Mucosa of rectum (tissue), 2 donors: ENCODE measurements at regions not wholly inside any gene's neighbourhood (a gene's known extent, or its start where the extent isn't known, plus 50 kb on each side); places are given as distances from the start of the nearest gene placed in this dataset.

Experiments
- H3K27ac ChIP-seq, 2 donors: one replicate each; pipeline ENCODE4 v1.7.0; 2013; ENCODE audit warnings: inconsistent platforms in 2 of 2, low read depth in 2 of 2, low read length in 2 of 2
- H3K27me3 ChIP-seq, 2 donors: one replicate each; pipeline ENCODE4 v1.7.0; 2013; ENCODE audit warnings: low read length in 2 of 2; ENCODE audit not compliant: control insufficient read depth in 2 of 2, insufficient read depth in 2 of 2
- H3K36me3 ChIP-seq, 2 donors: one replicate each; pipeline ENCODE4 v1.7.0; 2013; ENCODE audit warnings: low read length in 2 of 2; ENCODE audit not compliant: control insufficient read depth in 2 of 2, insufficient read depth in 2 of 2
- H3K4me1 ChIP-seq, 2 donors: one replicate each; pipeline ENCODE4 v1.7.0; 2013; ENCODE audit warnings: low read length in 2 of 2, mild to moderate bottlenecking in 1 of 2; ENCODE audit not compliant: control insufficient read depth in 2 of 2, insufficient read depth in 2 of 2
- H3K4me3 ChIP-seq, 2 donors: one replicate each; pipeline ENCODE4 v1.7.0; 2013; ENCODE audit warnings: low read length in 2 of 2
- H3K9ac ChIP-seq, 2 donors: one replicate each; pipeline ENCODE4 v1.7.0; 2013; ENCODE audit warnings: low read length in 2 of 2, low read depth in 1 of 2, mild to moderate bottlenecking in 1 of 2
- H3K9me3 ChIP-seq, 2 donors: one replicate each; pipeline ENCODE4 v1.7.0; 2013; ENCODE audit warnings: low read length in 2 of 2; ENCODE audit not compliant: control insufficient read depth in 2 of 2
- donor health status: healthy.
- donor health status: Normal muscosa, but diverticular disease.

- H3K4me1 ChIP-seq, result no peaks in the 10 kb centered on the region
- no peak overlapping the region for H3K9ac ChIP-seq
- H3K27ac ChIP-seq, result no peak overlapping the region
- H3K4me3 ChIP-seq, result no peak overlapping the region
- H3K27me3 ChIP-seq, result no peaks in the 10 kb centered on the region
- no peaks in the 10 kb centered on the region for H3K36me3 ChIP-seq
- H3K9me3 ChIP-seq, result no peaks in the 10 kb centered on the region
These were observed 477.7 kb upstream of the C9orf72 start for GRCh38 chr9:28050941-28051340.

GRCh38 chr9:28051559-28052503 lies 478.6 kb upstream of the C9orf72 start:
- Histone ChIP-seq H3K27ac (no peak overlapping the region), H3K9ac (no peak overlapping the region), H3K36me3 (no peaks in the 10 kb centered on the region), H3K9me3 (no peaks in the 10 kb centered on the region), H3K27me3 (no peaks in the 10 kb centered on the region), H3K4me3 (no peak overlapping the region), H3K4me1 (no peaks in the 10 kb centered on the region)

- Histone ChIP-seq H3K9ac (no peak overlapping the region), H3K4me3 (no peak overlapping the region), H3K36me3 (no peaks in the 10 kb centered on the region), H3K4me1 (no peaks in the 10 kb centered on the region), H3K27me3 (no peaks in the 10 kb centered on the region), H3K27ac (no peak overlapping the region), H3K9me3 (no peaks in the 10 kb centered on the region)
These were observed 480.0 kb upstream of the C9orf72 start for GRCh38 chr9:28053096-28053777.

- Histone ChIP-seq H3K4me3 (no peak overlapping the region), H3K9ac (no peak overlapping the region), H3K27ac (no peak overlapping the region), H3K27me3 (no peaks in the 10 kb centered on the region), H3K4me1 (no peaks in the 10 kb centered on the region), H3K36me3 (no peaks in the 10 kb centered on the region), H3K9me3 (no peaks in the 10 kb centered on the region)
These were observed 482.7 kb upstream of the C9orf72 start for GRCh38 chr9:28056006-28056405.

GRCh38 chr9:28056466-28056865 lies 483.2 kb upstream of the C9orf72 start:
- Histone ChIP-seq H3K27ac (no peak overlapping the region), H3K4me1 (no peaks in the 10 kb centered on the region), H3K36me3 (no peaks in the 10 kb centered on the region), H3K9ac (no peak overlapping the region), H3K4me3 (no peak overlapping the region), H3K27me3 (no peaks in the 10 kb centered on the region), H3K9me3 (no peaks in the 10 kb centered on the region)

GRCh38 chr9:28059192-28059591 lies 485.9 kb upstream of the C9orf72 start:
- Histone ChIP-seq H3K36me3 (no peaks in the 10 kb centered on the region), H3K4me1 (no peaks in the 10 kb centered on the region), H3K9ac (no peak overlapping the region), H3K9me3 (no peaks in the 10 kb centered on the region), H3K27ac (no peak overlapping the region), H3K27me3 (no peaks in the 10 kb centered on the region), H3K4me3 (no peak overlapping the region)

GRCh38 chr9:28064241-28064815 lies 491.0 kb upstream of the C9orf72 start:
- H3K9ac ChIP-seq, result no peak overlapping the region
- no peak overlapping the region for H3K27ac ChIP-seq
- H3K4me3 ChIP-seq, result no peak overlapping the region
- H3K27me3 ChIP-seq, result no peaks in the 10 kb centered on the region
- H3K9me3 ChIP-seq, result no peaks in the 10 kb centered on the region
- H3K36me3 ChIP-seq, result no peaks in the 10 kb centered on the region
- H3K4me1 ChIP-seq, result no peaks in the 10 kb centered on the region

GRCh38 chr9:28073270-28073669 lies 500.0 kb upstream of the C9orf72 start:
- no peak overlapping the region for H3K9ac ChIP-seq
- no peak overlapping the region for H3K4me3 ChIP-seq
- no peaks in the 10 kb centered on the region for H3K27me3 ChIP-seq

GRCh38 chr9:28079677-28080076 lies 506.4 kb upstream of the C9orf72 start:
- H3K9me3 ChIP-seq, result no peaks in the 10 kb centered on the region
- H3K27ac ChIP-seq, result no peak overlapping the region
- no peak overlapping the region for H3K4me3 ChIP-seq
- no peaks in the 10 kb centered on the region for H3K36me3 ChIP-seq
- no peak overlapping the region for H3K9ac ChIP-seq
- no peaks in the 10 kb centered on the region for H3K4me1 ChIP-seq
- no peaks in the 10 kb centered on the region for H3K27me3 ChIP-seq

More at GRCh38 chr9:28073270-28073669, 500.0 kb upstream of the C9orf72 start:
- no peaks in the 10 kb centered on the region for H3K36me3 ChIP-seq
- H3K27ac ChIP-seq, result no peak overlapping the region
- H3K4me1 ChIP-seq, result no peaks in the 10 kb centered on the region
- H3K9me3 ChIP-seq, result no peaks in the 10 kb centered on the region

- Histone ChIP-seq H3K4me1 (no peaks in the 10 kb centered on the region), H3K9ac (no peak overlapping the region), H3K9me3 (no peaks in the 10 kb centered on the region), H3K27ac (no peak overlapping the region), H3K4me3 (no peak overlapping the region), H3K27me3 (no peaks in the 10 kb centered on the region), H3K36me3 (no peaks in the 10 kb centered on the region)
These were observed 509.4 kb upstream of the C9orf72 start for GRCh38 chr9:28082671-28083070.
